HG03025 (cell line): ENCODE measurements at regions not wholly inside any gene's neighbourhood (a gene's known extent, or its start where the extent isn't known, plus 50 kb on each side); places are given as distances from the start of the nearest gene placed in this dataset.

ENCODE experiments used
- ATAC-seq: cut with Tn5 transposase; IDR thresholded peaks from one replicate; pipeline ENCODE4 v1.9.1; 2021; ENCODE audit warnings: mild to moderate bottlenecking, moderate library complexity; ENCODE audit not compliant: unreplicated experiment, low FRiP score

DNA sequence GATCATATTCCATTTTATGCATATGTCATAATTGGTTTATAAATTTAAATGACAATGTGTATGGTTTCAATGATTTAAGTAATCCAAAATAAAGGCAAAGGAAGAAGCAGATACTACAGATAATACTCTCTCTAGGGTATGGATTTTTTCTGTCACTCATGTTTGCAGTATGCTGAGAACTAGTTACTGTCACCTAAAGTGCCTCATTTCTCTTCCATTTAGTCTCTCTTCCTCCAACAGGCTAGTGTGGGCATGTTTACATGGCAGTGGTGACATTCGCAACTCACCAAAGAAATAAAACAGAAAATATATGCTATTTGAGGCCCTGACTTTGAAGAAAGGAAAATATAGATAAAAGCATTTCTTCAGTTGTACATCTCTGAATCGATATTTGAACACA, 1460.4 kb upstream of the ZEB2 start:
- no peak for ATAC-seq

- ATAC-seq, result no peak
Observed at GRCh38 chr2:145975406-145975805, 1455.5 kb upstream of the ZEB2 start.

GRCh38 chr2:145961846-145962245, 1441.9 kb upstream of the ZEB2 start:
- ATAC-seq, result no peak

DNA sequence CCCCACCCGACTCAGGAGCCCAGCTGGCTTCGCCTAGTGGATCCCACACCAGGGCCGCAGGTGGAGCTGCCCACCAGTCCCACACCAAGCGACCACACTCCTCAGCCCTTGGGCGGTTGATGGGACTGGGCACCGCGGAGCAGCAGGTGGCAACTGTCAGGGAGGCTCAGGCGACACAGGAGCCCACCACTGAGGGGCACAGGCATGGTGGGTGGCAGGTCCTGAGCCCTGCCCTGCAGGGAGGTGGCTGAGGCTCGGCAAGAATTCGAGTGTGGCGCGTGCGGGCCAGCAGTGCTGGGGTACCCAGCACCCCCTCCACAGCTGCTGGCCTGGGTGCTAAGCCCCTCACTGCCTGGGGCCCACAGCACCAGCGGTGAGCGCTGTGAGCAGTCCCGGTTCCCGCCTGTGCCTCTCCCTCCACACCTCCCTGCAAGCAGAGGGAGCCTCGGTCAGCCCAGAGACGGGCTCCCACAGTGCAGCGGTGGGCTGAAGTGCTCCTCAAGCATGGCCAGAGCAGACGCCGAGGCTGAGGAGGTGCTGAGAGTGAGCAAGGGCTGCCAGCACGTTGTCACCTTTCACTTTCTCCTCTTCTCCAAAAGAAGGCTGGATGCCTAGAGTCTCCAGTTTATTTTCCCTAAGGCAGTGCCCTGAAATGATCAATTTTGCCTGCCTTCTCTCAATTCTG, 1440.7 kb upstream of the ZEB2 start:
- no peak for ATAC-seq

GRCh38 chr2:145958611-145959010, 1438.7 kb upstream of the ZEB2 start:
- no peak for ATAC-seq

DNA sequence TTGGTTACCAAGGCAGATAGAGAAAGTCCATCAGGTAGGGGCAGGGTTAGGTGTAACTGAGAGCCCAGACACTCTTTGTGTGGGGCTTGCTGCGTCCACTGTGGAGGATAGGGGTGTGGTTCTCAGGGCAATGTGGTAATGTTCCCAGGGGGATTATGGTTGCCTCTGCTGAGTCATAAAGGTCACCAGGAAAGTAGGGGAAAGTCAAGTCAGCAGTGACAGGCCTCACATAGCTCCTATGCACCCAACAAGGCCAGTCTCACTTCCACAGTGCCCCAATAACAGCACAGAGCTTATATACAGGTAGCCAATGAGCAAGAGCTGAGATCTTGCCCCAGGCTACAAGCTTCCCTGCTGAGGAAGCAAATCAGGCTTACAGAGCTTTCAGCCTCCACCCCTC, 1438.0 kb upstream of the ZEB2 start:
- no peak for ATAC-seq

- no peak for ATAC-seq
Observed at GRCh38 chr2:145939949-145940348, 1420.0 kb upstream of the ZEB2 start.

- no peak for ATAC-seq
Observed at GRCh38 chr2:145935016-145935415, 1415.1 kb upstream of the ZEB2 start.

- ATAC-seq, result no peak
Observed at GRCh38 chr2:145931781-145932395, 1412.0 kb upstream of the ZEB2 start.

GRCh38 chr2:145930318-145930717, 1410.4 kb upstream of the ZEB2 start:
- ATAC-seq, result no peak

DNA sequence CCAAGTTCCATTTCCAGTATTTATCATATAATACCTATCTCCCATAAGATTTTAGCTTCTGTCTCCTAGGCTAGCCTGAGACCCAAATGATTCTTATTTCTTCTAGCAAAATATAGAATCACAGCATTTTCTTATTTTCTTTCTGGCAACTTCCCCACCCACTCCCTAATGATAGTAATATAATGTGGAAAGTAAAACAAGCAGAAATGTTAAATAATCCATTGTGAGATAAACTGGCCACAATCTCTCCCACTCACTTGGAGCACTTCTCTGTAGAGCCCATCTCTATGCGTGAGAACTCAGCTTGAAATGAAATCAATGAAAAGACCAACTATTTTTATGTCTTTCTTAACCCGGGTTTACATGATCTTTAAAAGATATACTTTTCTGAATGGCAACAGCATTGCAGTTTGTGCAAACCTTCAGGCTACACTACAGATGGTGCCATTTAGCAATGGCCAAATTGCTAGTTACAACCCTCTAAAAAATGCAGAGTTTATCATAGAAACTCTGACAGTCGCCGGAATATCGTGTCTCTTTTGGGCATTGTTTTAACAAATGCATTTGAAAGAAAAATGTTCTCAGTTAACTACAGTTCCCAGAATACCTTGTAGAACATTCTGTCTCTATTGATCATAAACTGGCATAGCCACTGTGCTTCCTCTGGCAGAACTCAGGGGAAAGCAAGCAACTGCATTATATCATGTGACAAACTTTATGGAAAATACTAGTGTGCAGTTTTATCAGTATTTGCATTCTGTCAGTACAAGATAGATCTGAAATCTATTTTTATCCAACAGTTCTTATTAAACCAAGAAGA, 1407.4 kb upstream of the ZEB2 start:
- no peak for ATAC-seq

- no peak for ATAC-seq
Observed at GRCh38 chr2:145925591-145925990, 1405.7 kb upstream of the ZEB2 start.

DNA sequence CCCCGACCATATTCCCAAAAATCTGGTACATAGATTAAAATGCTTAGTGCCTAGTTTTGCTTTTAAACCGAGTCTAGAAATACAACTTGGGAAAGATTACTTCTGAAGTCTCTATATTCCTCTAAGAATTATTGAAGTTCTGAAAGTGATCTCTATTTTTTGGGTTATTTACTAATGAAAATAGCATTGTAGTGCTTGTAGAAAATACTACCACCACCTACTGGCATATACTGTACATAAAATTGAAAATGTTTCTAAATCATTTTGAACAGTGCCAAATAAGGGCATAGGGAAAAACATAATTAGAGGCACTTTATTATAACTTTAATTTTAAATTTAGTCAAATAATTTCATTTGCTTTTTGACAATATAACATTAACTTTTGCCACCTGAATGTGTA, 1399.6 kb upstream of the ZEB2 start:
- ATAC-seq, result no peak

DNA sequence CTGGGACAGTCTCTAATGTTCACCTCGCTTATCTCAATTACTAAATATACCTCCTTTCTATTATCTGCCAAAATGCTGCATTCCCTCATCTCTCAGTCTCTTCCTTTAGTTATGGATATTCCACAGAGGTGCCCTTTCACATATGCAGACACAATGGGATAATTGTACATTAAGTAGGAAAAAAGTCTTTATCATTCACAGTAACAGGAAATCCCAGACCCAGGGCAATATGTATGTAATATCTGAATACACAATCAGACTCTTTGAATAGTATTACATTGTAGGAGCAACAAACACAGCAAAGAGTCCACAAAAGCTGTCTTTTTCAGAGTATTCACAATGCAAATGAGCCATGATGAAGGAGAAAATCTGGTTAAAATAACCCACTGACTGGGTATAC, 1399.0 kb upstream of the ZEB2 start:
- no peak for ATAC-seq

DNA sequence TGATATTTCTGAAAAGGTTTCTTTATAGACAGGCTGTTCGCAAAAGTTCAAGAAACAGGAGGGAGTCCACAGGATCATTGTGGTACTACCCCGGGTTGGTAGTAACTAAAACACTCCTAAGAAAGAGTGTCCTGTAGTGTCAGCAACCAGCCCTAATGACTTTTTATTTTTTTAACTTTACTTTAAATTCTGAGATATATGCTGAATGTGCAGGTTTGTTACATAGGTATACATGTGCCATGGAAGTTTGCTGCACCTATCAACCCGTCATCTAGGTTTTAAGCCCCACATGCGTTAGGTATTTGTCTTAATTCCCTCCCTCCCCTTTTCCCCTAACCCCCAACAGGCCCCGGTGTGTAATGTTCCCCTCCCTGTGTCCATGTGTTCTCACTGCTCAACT, 1396.9 kb upstream of the ZEB2 start:
- no peak for ATAC-seq

- no peak for ATAC-seq
Observed at GRCh38 chr2:145914716-145915115, 1394.8 kb upstream of the ZEB2 start.

DNA sequence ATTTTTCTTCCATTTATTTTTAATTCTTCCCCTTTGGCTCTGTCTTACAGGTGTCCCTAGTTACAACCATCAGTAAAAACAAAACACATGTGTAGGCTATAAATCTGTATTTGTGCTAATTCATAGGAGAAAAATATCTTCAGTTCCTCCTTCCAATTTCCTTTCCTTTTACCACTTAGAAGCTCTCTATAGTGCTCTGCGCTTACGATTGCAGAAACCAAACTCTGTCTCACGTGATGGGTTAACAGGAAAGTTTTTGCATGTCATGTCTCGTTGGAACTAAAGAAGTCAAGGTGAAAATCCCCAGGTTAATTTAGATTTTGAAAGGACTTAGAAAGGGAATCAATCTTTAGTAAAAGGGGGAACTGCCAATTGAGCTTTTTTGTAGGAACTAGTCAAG, 1390.5 kb upstream of the ZEB2 start:
- ATAC-seq, result peak; percentile 83

GRCh38 chr2:145909766-145910165, 1389.8 kb upstream of the ZEB2 start:
- ATAC-seq, result no peak

- no peak for ATAC-seq
Observed at GRCh38 chr2:145909175-145909755, 1389.3 kb upstream of the ZEB2 start.

DNA sequence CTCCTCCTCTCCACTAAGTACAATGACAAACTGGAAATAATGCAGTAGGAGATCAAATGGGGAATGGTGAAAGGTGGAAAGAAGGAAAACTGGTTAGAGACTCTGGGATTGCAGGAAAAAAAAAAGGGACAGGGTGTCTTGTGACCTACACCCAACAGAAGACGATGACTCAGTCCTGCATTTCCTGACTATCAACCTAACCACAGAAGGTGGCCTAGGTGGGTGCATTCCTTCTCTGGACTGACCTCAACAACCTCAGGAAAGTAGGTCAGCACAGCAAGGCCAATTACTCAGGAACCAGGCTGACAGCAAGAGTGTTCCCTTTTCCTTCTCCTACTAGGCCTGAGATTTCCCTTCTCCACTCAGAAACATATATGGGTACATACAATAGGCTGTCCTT, 1386.4 kb upstream of the ZEB2 start:
- no peak for ATAC-seq

DNA sequence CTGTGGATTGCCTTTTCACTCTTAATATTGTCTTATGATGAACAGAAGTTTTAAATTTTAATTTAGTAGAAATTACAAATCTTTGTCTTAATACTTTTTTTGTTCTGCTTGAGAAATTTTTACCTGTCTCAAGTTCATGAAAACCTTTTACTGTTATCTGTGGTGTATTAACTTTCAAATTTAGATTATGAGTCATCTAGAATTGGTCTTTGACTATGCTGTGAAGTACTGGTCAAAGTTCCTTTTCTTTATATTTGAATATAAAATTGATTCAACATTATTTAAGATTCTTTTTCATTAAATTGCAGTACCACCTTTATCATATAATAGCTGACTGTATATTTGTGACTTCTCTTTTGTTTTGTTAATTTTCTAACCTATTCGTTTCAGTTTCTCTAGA, 1385.5 kb upstream of the ZEB2 start:
- ATAC-seq, result no peak
